Prostate gland (tissue), 2 donors: ENCODE measurements at regions not wholly inside any gene's neighbourhood (a gene's known extent, or its start where the extent isn't known, plus 50 kb on each side); places are given as distances from the start of the nearest gene placed in this dataset.

Source experiments
- POLR2A ChIP-seq: fragments of 450-650 bp; IDR thresholded peaks from one replicate; pipeline ENCODE4 v1.6.1; 2016; ENCODE audit warnings: antibody characterized with exemption, mild to moderate bottlenecking
- POLR2AphosphoS5 ChIP-seq: sonication (generic); formaldehyde crosslinking; IDR thresholded peaks from one replicate; pipeline ENCODE4 v1.6.1; 2017; ENCODE audit warnings: antibody characterized with exemption
- TF ChIP-seq, protein P1 (sequence below), 4 experiments: fragments of 200-600 bp in 2 of 4; fragments of 450-650 bp in 2 of 4; sonication (generic) in 2 of 4; IDR thresholded peaks; 1 replicate in 3 of 4; 2 replicates in 1 of 4; pipeline ENCODE4 v1.5.1; 2016 to 2019; ENCODE audit warnings: antibody characterized with exemption in 4 of 4, mild to moderate bottlenecking in 2 of 4, moderate library complexity in 2 of 4

DNA sequence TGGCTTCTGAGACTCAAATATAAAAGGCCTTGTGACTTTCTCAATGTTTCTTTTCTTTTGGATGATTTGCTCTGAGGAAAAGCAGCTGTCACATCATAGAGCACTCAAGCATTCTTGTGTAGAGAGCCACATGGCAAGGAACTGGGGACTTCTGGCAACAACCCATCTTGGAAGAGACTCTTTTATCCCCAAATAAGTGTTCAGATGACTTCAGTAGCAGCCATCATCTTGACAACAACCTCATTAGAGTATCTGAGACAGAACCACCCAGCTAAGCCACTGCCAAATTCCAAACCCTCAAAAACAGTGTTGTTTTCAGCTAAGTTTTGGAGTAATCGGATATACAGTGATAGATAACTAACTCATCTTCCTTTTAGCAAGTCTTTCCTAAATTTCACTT is 1431.7 kb upstream of the IGFBP7 start:
- TF ChIP-seq POLR2A (no peak), POLR2AphosphoS5 (no peak)
- TF ChIP-seq, protein P1, sequence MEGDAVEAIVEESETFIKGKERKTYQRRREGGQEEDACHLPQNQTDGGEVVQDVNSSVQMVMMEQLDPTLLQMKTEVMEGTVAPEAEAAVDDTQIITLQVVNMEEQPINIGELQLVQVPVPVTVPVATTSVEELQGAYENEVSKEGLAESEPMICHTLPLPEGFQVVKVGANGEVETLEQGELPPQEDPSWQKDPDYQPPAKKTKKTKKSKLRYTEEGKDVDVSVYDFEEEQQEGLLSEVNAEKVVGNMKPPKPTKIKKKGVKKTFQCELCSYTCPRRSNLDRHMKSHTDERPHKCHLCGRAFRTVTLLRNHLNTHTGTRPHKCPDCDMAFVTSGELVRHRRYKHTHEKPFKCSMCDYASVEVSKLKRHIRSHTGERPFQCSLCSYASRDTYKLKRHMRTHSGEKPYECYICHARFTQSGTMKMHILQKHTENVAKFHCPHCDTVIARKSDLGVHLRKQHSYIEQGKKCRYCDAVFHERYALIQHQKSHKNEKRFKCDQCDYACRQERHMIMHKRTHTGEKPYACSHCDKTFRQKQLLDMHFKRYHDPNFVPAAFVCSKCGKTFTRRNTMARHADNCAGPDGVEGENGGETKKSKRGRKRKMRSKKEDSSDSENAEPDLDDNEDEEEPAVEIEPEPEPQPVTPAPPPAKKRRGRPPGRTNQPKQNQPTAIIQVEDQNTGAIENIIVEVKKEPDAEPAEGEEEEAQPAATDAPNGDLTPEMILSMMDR (IDR thresholded peaks at IDR 0.05), result no peak
